OCI-LY1 (cell line): ENCODE measurements at regions not wholly inside any gene's neighbourhood (a gene's known extent, or its start where the extent isn't known, plus 50 kb on each side); places are given as distances from the start of the nearest gene placed in this dataset.

ENCODE experiments used
- H2AFZ ChIP-seq: fragments of 200-600 bp; sonication (generic), shearing (Covaris generic); 2 replicates; pipeline ENCODE4 v1.6.0; 2014; ENCODE audit warnings: antibody characterized with exemption, mild to moderate bottlenecking, low read length
- H3F3A ChIP-seq: fragments of 200-600 bp; sonication (generic), shearing (Covaris generic); 2 replicates; pipeline ENCODE4 v1.6.0; 2014; ENCODE audit warnings: mild to moderate bottlenecking, antibody characterized with exemption, low read length, moderate library complexity; ENCODE audit not compliant: insufficient read depth
- H3K27ac ChIP-seq: fragments of 200-600 bp; sonication (generic); 2 replicates; pipeline ENCODE4 v1.5.1; 2014; ENCODE audit warnings: low read length, mixed run types, mild to moderate bottlenecking, low read depth; ENCODE audit not compliant: poor library complexity, severe bottlenecking
- H3K27me3 ChIP-seq: fragments of 200-600 bp; sonication (generic); 2 replicates; pipeline ENCODE4 v1.6.0; 2014; ENCODE audit warnings: antibody characterized with exemption, mild to moderate bottlenecking, low read length, moderate library complexity; ENCODE audit not compliant: insufficient read depth
- H3K36me3 ChIP-seq: fragments of 200-600 bp; sonication (generic); 2 replicates; pipeline ENCODE4 v1.6.1; 2014; ENCODE audit warnings: mild to moderate bottlenecking, antibody characterized with exemption, low read length, moderate library complexity, mixed read lengths; ENCODE audit not compliant: insufficient read depth
- H3K4me1 ChIP-seq: fragments of 200-600 bp; sonication (generic); 2 replicates; pipeline ENCODE4 v1.5.1; 2014; ENCODE audit warnings: mild to moderate bottlenecking, low read length, moderate library complexity; ENCODE audit not compliant: insufficient read depth, severe bottlenecking
- H3K4me2 ChIP-seq: fragments of 200-600 bp; sonication (generic), shearing (Covaris generic); 2 replicates; pipeline ENCODE4 v1.6.1; 2014; ENCODE audit warnings: low read length
- H3K4me3 ChIP-seq: fragments of 200-600 bp; sonication (generic); 2 replicates; pipeline ENCODE4 v1.5.1; 2014; ENCODE audit warnings: low read length, low read depth, mild to moderate bottlenecking, mixed read lengths; ENCODE audit not compliant: poor library complexity, severe bottlenecking
- H3K79me2 ChIP-seq: fragments of 200-600 bp; shearing (Covaris generic); 2 replicates; pipeline ENCODE4 v1.6.1; 2016; ENCODE audit warnings: mixed run types, low read length, mixed read lengths; ENCODE audit not compliant: insufficient read depth
- H3K9ac ChIP-seq: fragments of 200-600 bp; sonication (generic), shearing (Covaris generic); 2 replicates; pipeline ENCODE4 v1.6.1; 2014; ENCODE audit warnings: mild to moderate bottlenecking, low read length, mixed read lengths
- H3K9me2 ChIP-seq: fragments of 200-600 bp; sonication (generic), shearing (Covaris generic); 2 replicates; pipeline ENCODE4 v1.6.1; 2014; ENCODE audit warnings: low read depth, mild to moderate bottlenecking, low read length, mixed read lengths
- H3K9me3 ChIP-seq: fragments of 200-600 bp; shearing (Covaris generic); 2 replicates; pipeline ENCODE4 v1.6.1; 2014; ENCODE audit warnings: low read length, mixed read lengths
- H4K20me1 ChIP-seq: fragments of 200-600 bp; sonication (generic), shearing (Covaris generic); 2 replicates; pipeline ENCODE4 v1.6.0; 2016; ENCODE audit warnings: mild to moderate bottlenecking, low read length; ENCODE audit not compliant: insufficient read depth
- CTCF ChIP-seq: fragments of 200-600 bp; sonication (generic), shearing (Covaris generic); IDR thresholded peaks from 2 replicates; pipeline ENCODE4 v1.5.1; 2017; ENCODE audit warnings: mild to moderate bottlenecking, antibody characterized with exemption, low read length, moderate library complexity, mixed read lengths
- EZH2 ChIP-seq: fragments of 200-600 bp; sonication (generic), shearing (Covaris generic); IDR thresholded peaks from 2 replicates; pipeline ENCODE4 v1.8.0; 2017; ENCODE audit warnings: borderline replicate concordance, mixed run types, mild to moderate bottlenecking, antibody characterized with exemption, low read length, moderate library complexity, mixed read lengths

- Histone ChIP-seq H3K9ac (no peak overlapping the region), H3K27ac (no peak overlapping the region), H3K9me2 (no peaks in the 10 kb centered on the region), H4K20me1 (no peaks in the 10 kb centered on the region), H3K4me3 (no peak overlapping the region), H3K27me3 (no peaks in the 10 kb centered on the region), H3F3A (no peaks in the 10 kb centered on the region), H2AFZ (no peak overlapping the region), H3K4me1 (no peaks in the 10 kb centered on the region), H3K36me3 (no peaks in the 10 kb centered on the region), H3K4me2 (no peak overlapping the region), H3K79me2 (no peaks in the 10 kb centered on the region), H3K9me3 (no peaks in the 10 kb centered on the region)
- TF ChIP-seq EZH2 (no peak), CTCF (no peak)
Measured at GRCh38 chr13:88188986-88189385, 517.8 kb downstream of the SLITRK5 start.

DNA sequence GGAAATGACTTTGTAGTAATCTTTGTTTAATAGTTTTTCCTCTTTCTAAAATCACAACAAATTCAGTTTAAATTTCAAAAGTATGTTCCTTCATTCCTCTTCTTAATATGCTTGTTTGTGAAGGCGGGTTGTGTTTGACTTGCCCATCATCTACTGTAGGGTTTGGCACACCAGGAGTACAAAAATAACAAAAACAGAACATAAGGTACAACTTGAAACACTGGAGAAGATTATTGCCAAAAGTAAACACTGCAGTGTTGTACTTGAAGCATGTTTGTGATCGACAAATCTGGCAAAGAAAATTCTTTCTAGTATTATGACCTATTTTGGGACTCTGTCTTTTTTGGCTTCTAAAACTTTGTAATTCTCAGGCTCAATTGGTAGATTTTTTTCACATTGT, 518.6 kb downstream of the SLITRK5 start:
- no peaks in the 10 kb centered on the region for H3K4me1 ChIP-seq
- no peak overlapping the region for H3K4me2 ChIP-seq
- H3K4me3 ChIP-seq: no peak overlapping the region
- no peak overlapping the region for H2AFZ ChIP-seq
- no peaks in the 10 kb centered on the region for H3K36me3 ChIP-seq
- TF ChIP-seq EZH2 (no peak), CTCF (no peak)
- H4K20me1 ChIP-seq: no peaks in the 10 kb centered on the region
- no peaks in the 10 kb centered on the region for H3K79me2 ChIP-seq
- no peaks in the 10 kb centered on the region for H3K9me3 ChIP-seq
- no peaks in the 10 kb centered on the region for H3K9me2 ChIP-seq
- no peak overlapping the region for H3K9ac ChIP-seq
- H3F3A ChIP-seq: no peaks in the 10 kb centered on the region
- H3K27ac ChIP-seq: no peak overlapping the region
- H3K27me3 ChIP-seq: no peaks in the 10 kb centered on the region

DNA sequence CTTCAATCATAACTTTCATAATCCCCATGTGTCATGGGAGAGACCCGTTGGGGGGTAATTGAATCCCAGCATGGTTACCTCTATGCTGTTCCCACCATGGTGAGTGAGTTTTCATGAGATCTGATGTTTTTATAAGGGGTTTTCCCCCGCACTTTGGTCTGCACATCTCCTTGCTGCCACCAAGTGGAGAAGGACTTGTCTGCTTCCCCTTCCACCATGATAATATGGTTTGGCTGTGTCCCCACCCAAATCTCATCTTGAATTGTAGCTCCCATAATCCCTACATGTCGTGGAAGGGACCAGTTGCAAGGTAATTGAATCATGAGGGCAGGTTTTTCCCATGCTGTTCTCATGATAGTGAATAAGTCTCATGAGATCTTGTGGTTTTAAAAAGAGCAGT, 524.9 kb downstream of the SLITRK5 start:
- no peaks in the 10 kb centered on the region for H3K9me2 ChIP-seq
- no peaks in the 10 kb centered on the region for H3F3A ChIP-seq
- no peaks in the 10 kb centered on the region for H3K36me3 ChIP-seq
- no peaks in the 10 kb centered on the region for H3K4me1 ChIP-seq
- H3K9ac ChIP-seq: no peak overlapping the region
- no peak overlapping the region for H2AFZ ChIP-seq
- H3K4me2 ChIP-seq: no peak overlapping the region
- H3K9me3 ChIP-seq: no peaks in the 10 kb centered on the region
- H3K27me3 ChIP-seq: no peaks in the 10 kb centered on the region
- no peaks in the 10 kb centered on the region for H4K20me1 ChIP-seq
- no peak overlapping the region for H3K4me3 ChIP-seq
- no peak overlapping the region for H3K27ac ChIP-seq
- TF ChIP-seq CTCF: no peak
- no peaks in the 10 kb centered on the region for H3K79me2 ChIP-seq
